HL-60/S4 (cell line): ENCODE measurements at regions not wholly inside any gene's neighbourhood (a gene's known extent, or its start where the extent isn't known, plus 50 kb on each side); places are given as distances from the start of the nearest gene placed in this dataset.
"Not testable (repeated sequence)": the region's sequence is repeated elsewhere in the genome, so short reads cannot be mapped to it uniquely, and the experiment has no call there.

Experiments
- in situ Hi-C: fragments of 300-500 bp; cut with MboI; formaldehyde crosslinking; loops from 2 replicates; pipeline ENCODE4 v1.14.3; 2022; ENCODE audit warnings: low sequenced_read_pairs

DNA sequence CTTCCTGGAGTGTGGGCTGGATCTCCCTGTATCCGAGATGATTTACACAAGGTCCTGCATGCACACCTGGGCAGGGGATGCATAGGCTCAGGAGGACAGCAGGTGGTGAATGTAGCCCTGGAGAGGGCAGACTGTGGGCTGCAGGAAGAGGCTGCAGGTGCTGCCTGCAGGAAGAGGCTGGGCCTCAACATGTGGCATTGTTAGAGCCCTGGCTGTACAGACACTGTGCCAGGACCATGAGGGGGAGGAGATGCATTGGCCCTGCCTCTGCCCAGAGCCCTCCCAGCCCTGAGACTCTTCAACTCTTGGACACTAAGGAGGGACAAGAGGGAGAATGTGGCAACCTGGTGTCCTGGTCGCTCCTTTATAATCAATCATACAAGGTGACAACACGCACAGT lies 392.8 kb downstream of the TNS1 start:
- in situ Hi-C loops = no loop called here

DNA sequence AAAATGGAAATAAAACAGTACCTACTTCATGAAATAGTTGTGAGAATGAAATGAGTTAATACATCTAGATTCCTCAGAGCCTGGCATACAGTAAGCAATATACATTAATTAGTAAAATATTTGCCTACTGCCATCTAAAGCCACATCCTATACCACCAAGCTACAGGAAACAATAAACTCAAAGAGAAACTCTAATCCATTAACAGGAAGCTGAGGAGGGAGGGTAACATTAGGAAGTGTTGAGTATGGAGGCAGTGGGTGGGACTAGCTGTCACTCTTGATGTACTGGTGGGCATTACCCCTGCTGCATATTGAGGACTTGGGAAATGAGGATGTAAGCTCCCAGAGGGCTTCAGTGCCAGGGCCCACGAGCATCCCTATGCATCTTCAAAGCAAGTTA lies 396.5 kb downstream of the TNS1 start:
- in situ Hi-C loops = no loop called here

DNA sequence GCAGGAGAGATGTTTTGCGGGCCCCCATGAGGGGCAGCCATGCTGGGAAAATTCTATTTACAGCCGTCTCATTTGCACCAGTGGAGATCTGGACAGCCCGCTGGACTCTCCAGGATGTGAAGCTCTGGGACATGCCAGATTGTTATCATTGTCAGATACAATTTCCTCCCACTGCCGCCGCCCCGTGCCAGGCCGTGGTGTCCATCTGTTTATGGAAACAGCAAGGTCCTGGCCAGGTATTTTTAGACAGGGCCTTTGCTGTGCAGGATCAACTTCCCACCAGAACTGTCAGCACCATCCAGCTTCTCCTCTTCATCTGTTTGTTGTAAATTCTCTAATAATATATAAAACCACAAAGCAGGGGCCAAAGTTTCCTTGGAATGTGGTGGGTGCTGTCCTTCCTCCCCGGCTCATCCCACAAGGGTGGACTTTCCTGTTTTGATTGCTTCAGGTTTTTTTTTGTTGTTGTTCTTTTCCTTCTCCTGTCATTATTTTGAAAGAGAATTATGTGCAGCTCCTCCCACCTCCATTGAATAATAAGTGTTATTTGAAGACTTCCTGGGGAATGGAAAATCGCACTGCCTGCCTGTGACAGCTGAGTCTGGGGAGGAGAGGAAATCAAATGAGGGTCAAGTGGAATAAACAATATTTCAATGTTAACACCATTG lies 398.1 kb downstream of the TNS1 start:
- in situ Hi-C loops = no loop called here

GRCh38 chr2:217601601-217602000 lies 401.2 kb downstream of the TNS1 start:
- in situ Hi-C loops = no loop called here

DNA sequence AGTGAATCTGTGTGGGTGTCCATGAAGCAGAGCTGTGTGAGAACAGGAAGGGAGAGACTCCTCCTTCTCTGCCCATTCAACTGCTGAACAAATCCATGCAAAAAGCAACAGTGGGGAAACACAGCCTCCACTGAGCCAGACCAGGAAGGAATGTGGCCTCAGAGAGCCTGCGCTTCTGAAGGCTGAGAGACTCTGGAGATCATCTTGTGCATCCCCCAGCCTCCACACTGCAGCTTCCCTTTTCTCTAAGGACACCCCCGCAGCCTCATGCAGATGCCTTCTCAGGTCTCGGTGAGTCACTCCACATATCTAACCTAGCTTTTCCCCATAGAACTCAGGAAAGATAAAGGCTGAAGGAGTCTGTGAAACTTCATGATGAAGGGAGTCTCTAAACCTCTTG lies 402.9 kb downstream of the TNS1 start:
- in situ Hi-C loops = no loop called here

DNA sequence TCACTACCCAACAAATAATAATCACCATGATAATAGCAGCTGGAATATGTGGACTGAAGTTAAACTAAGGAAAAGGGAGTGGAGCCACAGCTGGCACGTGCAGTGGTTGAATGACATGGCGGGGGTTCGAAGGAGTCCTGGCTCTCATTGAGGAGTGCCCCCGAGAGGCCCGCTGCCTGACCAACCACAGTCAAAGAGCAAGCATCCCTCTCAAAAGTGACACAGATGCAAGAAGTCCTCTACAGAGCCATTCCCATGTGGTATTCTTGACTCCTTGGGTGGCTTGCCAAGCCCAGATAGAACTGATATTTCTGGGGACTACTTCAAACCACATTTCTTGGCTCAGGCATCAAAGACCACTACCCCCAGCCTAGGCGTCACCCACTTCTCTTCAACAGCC lies 405.1 kb downstream of the TNS1 start:
- in situ Hi-C loops = no loop called here

GRCh38 chr2:217597145-217597544 lies 405.6 kb downstream of the TNS1 start:
- in situ Hi-C loops = no loop called here

DNA sequence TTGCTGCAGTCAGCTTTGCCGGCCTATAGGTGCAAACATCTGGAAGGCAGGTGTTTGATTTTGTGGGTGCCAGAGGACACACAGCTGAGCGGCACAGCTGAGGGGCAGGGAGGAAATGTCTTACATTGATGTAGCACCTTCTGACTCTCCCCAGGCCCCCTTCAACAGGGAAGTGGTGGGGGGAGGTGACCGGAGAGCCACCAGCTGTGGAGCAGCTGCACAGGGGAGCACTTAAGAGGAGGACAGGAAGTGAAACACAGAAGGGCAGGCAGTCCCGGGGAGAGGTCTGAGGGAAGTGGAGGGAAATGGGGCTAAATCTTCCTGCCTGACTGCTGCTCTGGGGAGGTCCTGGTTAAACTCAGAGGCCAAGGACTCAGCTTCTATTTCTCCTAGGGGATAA lies 409.1 kb downstream of the TNS1 start:
- in situ Hi-C loops = no loop called here

DNA sequence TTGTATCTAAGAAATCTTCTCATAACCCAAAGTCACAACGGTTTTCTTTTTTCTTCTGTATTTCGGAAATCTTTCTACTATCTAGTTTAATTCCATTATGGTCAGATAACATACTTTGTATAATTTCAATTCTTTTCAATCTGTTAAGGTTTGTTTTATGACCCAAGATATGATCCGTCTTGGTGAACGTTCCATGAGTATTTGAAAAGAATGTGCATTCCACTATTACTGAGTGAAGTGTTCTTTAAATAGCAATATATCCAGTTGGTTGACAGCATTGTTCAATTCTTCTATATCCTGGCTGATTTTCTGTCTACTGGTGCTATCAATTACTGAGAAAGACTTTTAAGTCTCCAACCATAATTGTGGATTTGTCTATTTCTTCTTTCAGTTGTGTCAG lies 414.5 kb downstream of the TNS1 start:
- in situ Hi-C loops = no loop called here

- in situ Hi-C loops = no loop called here
These were observed 417.4 kb downstream of the TNS1 start for GRCh38 chr2:217585362-217585761.

DNA sequence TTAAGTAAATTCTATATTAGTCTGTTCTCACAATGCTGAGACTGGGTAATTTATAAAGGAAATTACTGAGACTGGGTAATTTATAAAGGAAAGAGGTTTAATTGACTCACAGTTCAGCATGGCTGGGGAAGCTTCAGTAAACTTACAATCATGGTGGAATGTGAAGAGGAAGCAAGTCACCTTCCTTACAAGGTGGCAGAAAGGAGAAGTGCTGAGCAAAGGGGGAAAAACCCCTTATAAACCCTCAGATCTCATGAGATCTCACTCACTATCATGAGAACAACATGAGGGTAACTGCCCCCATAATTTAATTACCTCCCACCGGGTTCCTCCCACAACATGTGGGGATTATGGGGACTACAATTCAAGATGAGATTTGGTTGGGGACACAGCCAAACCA lies 422.4 kb downstream of the TNS1 start:
- in situ Hi-C loops = not testable (repeated sequence)

DNA sequence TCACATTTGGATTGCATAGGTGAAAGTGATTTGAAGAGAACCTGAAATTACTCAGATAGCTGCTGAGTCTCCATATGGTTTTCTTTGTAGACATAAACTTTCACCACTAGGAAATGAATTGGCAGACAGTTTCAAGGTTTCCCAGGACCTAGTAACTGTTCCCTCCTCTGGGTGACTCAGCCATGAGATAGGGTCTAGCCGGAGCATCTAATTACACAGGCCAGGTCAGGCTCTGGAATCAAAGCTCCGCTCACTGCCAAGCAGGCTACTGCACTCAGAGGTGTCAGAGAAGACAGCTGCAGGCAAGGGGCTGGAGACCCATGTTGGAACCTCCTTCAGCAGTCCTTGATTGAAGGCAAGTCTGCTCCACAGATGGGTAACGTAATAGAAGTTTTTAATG lies 429.2 kb downstream of the TNS1 start:
- in situ Hi-C loops = no loop called here

GRCh38 chr2:217570394-217570793 lies 432.4 kb downstream of the TNS1 start:
- in situ Hi-C loops = no loop called here

DNA sequence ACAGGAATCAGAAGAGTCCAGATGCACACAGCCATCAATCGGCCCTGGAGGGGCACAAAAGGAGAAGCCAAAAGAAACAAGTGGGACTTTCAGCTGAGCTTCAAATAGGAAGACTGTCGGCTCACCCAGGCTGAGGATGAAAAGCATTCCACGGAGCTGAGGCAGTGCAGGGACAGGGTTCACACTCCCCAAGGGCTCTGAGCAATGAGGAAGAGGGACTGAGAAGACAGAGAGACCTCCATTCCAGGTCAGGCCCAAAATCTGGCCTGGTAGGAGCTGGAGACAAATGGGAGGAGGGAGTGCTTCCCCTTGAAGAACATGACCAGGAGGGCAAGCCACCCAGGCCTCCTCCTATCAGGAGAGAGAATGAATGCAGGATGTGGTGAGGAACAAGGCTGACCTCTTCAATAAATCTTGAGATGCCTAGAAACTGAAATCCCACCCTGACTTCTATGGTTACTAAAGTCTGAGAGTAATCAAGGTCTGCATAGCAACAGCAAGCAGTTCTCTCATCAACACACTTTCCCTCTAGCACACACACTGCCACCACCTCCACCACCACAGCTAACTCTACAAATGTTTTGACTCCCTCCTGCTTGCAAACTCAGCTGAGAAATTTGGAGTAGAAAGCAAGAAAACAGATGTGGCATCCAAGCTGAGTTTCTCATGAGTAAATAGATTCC lies 434.4 kb downstream of the TNS1 start:
- in situ Hi-C loops = no loop called here

GRCh38 chr2:217563565-217563964 lies 439.2 kb downstream of the TNS1 start:
- in situ Hi-C loops = no loop called here

DNA sequence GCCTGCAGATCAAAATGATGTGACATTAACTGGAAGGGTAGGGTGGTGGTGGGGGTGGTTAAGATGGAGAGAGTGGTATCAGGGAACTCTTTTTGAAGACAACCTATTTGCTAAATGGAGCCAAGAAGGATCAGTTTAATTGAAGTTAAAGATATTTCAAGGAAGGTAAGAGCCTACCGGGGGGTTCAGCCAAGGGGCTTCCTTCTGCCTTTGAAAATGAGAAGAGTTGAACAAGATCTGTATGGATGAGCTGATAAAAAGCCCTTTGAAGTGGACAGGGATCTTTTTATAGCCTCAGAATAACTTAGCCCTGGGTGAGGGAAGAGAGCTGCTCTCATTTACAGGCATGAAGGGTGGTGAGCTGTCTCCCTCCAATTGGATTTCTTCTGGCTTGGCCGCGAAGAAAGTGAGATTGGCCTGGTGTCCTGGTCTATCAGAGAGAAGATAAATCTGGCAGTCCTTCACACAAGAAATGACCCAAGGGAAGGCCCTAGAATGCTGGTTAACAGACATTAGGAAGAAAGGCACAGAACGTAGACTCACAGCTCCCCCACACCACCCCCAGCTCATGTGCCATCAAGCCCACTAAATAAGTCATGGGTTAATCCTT lies 439.8 kb downstream of the TNS1 start:
- in situ Hi-C loops = no loop called here

DNA sequence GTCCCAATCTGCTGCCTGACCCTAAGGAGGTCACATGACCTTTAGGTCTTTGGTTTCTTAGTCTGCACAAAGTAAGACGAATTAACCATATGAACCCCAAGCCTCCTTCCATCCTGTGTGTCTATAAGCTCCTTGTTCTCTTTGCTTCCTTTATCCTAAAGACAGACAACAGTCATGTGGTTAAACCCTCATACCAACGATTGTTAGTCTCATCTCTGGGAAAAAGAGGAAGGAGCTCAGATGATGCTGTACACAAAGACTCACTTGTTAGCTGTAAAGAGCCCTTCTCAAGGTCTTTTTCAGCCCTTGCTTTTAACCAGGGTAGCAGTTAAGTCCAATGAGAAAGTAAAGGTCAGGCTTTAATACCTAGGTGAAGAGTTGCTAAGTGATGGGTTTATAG lies 443.7 kb downstream of the TNS1 start:
- in situ Hi-C loops = no loop called here

GRCh38 chr2:217555081-217555876 lies 447.5 kb downstream of the TNS1 start:
- in situ Hi-C loops = no loop called here

- in situ Hi-C loops = no loop called here
These were observed 449.1 kb downstream of the TNS1 start for GRCh38 chr2:217553679-217554078.

- in situ Hi-C loops = no loop called here
These were observed 449.6 kb downstream of the TNS1 start for GRCh38 chr2:217553202-217553601.

- in situ Hi-C loops = no loop called here
These were observed 450.7 kb downstream of the TNS1 start for GRCh38 chr2:217552081-217552480.
